Lung (tissue), 11 donors: ENCODE measurements at regions not wholly inside any gene's neighbourhood (a gene's known extent, or its start where the extent isn't known, plus 50 kb on each side); places are given as distances from the start of the nearest gene placed in this dataset.

Source experiments
- ATAC-seq: fragments of 200-7000 bp; cut with Tn5 transposase; one replicate; pipeline ENCODE4 v1.9.1; 2020; ENCODE audit warnings: moderate number of reproducible peaks; ENCODE audit not compliant: insufficient read depth, low FRiP score
- DNase-seq, 3 donors: peaks; one replicate each; pipeline ENCODE4 v3.0.0-alpha.2; 2013 to 2017
- H3K27ac ChIP-seq, 2 donors: one replicate each; pipeline ENCODE4 v1.5.1; 2013; ENCODE audit warnings: mild to moderate bottlenecking in 2 of 2, moderate library complexity in 2 of 2, control low read depth in 1 of 2, inconsistent platforms in 1 of 2, low read depth in 1 of 2, low read length in 1 of 2
- H3K27me3 ChIP-seq, 3 donors: one replicate each; pipeline ENCODE4 v1.5.1; 2013; ENCODE audit warnings: low read length in 2 of 3; ENCODE audit not compliant: control insufficient read depth in 3 of 3, insufficient read depth in 3 of 3
- H3K36me3 ChIP-seq, 4 donors: one replicate each; pipeline ENCODE4 v1.5.1; 2013; ENCODE audit warnings: low read length in 4 of 4, mild to moderate bottlenecking in 1 of 4, moderate library complexity in 1 of 4; ENCODE audit not compliant: control insufficient read depth in 4 of 4, insufficient read depth in 4 of 4
- H3K4me1 ChIP-seq, 5 donors: one replicate each; pipeline ENCODE4 v1.5.1; 2013; ENCODE audit warnings: low read length in 5 of 5, mild to moderate bottlenecking in 2 of 5, moderate library complexity in 1 of 5; ENCODE audit not compliant: control insufficient read depth in 5 of 5, insufficient read depth in 5 of 5
- H3K4me3 ChIP-seq: one replicate; pipeline ENCODE4 v1.5.1; 2013; ENCODE audit warnings: mild to moderate bottlenecking, control low read depth, moderate library complexity
- H3K9ac ChIP-seq, 2 donors: one replicate each; pipeline ENCODE4 v1.5.1; 2013; ENCODE audit warnings: low read length in 2 of 2, control low read depth in 1 of 2; ENCODE audit not compliant: insufficient read depth in 1 of 2
- H3K9me3 ChIP-seq, 4 donors: one replicate each; pipeline ENCODE4 v1.5.1; 2013; ENCODE audit warnings: low read length in 3 of 4, mild to moderate bottlenecking in 1 of 4, moderate library complexity in 1 of 4; ENCODE audit not compliant: control insufficient read depth in 4 of 4, insufficient read depth in 3 of 4
- CTCF ChIP-seq: IDR thresholded peaks from 2 replicates; pipeline ENCODE4 v1.5.1; 2012; ENCODE audit warnings: mild to moderate bottlenecking; ENCODE audit errors: control extremely low read depth, extremely low read depth
- WGBS, 2 donors: extraction: QIAGEN DNeasy Blood & Tissue Kit; methylation state at CpG; one replicate each; pipeline ENCODE4 v1.1.7; 2013; 5-methylcytosine and 5-hydroxymethylcytosine counted together
- donor health status: control.
- donor health status: control.
- donor health status: Bipolar disorder and iron deficiency.
- donor health status: healthy.
- donor health status: DM: yes; HTN: yes; CAD: no.

GRCh38 chr19:28602675-28603298 lies 610.2 kb downstream of the UQCRFS1 start:
- Histone ChIP-seq H3K9me3 (peaks cover 0 to 14% (median 3%) of the 10 kb centered on the region in 4 donors), H3K9ac (no peak overlapping the region), H3K36me3 (no peaks in the 10 kb centered on the region), H3K4me3 (no peak overlapping the region), H3K27ac (no peak overlapping the region), H3K4me1 (no peaks in the 10 kb centered on the region), H3K27me3 (no peaks in the 10 kb centered on the region)
- ATAC-seq (no peak), DNase-seq (no peak)
- WGBS, 2 donors, result 81 to 87% methylated on average over 9 of the region's 9 CpGs
- TF ChIP-seq CTCF, result no peak

GRCh38 chr19:28601723-28602440 lies 611.1 kb downstream of the UQCRFS1 start:
- no peaks in the 10 kb centered on the region for H3K4me1 ChIP-seq
- no peak overlapping the region for H3K9ac ChIP-seq
- H3K4me3 ChIP-seq, result no peak overlapping the region
- no peak for TF ChIP-seq CTCF
- H3K27ac ChIP-seq, result no peak overlapping the region
- H3K36me3 ChIP-seq, result no peaks in the 10 kb centered on the region
- no peaks in the 10 kb centered on the region for H3K27me3 ChIP-seq
- no peak for ATAC-seq
- WGBS, 2 donors, result 78 to 84% methylated on average over 10 of the region's 10 CpGs
- no peak for DNase-seq
- peaks cover 0 to 10% (median 3%) of the 10 kb centered on the region in 4 donors for H3K9me3 ChIP-seq

- Histone ChIP-seq H3K9ac (no peak overlapping the region), H3K27ac (no peak overlapping the region), H3K27me3 (no peaks in the 10 kb centered on the region), H3K9me3 (peaks cover 0 to 3% (median 0%) of the 10 kb centered on the region in 4 donors), H3K4me1 (no peaks in the 10 kb centered on the region), H3K36me3 (no peaks in the 10 kb centered on the region), H3K4me3 (no peak overlapping the region)
- no peak for TF ChIP-seq CTCF
- WGBS, 2 donors, result 58 to 68% methylated on average over 3 of the region's 3 CpGs
- DNase-seq, result no peak
- no peak for ATAC-seq
Measured at GRCh38 chr19:28598861-28599260, 614.1 kb downstream of the UQCRFS1 start.
